HG03565 (cell line): ENCODE measurements at regions not wholly inside any gene's neighbourhood (a gene's known extent, or its start where the extent isn't known, plus 50 kb on each side); places are given as distances from the start of the nearest gene placed in this dataset.
"Not testable (repeated sequence)": the region's sequence is repeated elsewhere in the genome, so short reads cannot be mapped to it uniquely, and the experiment has no call there.

ENCODE experiments used
- ATAC-seq: cut with Tn5 transposase; IDR thresholded peaks from one replicate; pipeline ENCODE4 v1.9.1; 2021; ENCODE audit warnings: mild to moderate bottlenecking, moderate library complexity; ENCODE audit not compliant: unreplicated experiment

- no peak for ATAC-seq
Observed at GRCh38 chr2:210860276-210860675, 303.9 kb downstream of the CPS1 start.

- ATAC-seq = no peak
Observed at GRCh38 chr2:210861038-210861665, 304.8 kb downstream of the CPS1 start.

GRCh38 chr2:210862283-210863065 lies 306.1 kb downstream of the CPS1 start:
- no peak for ATAC-seq

DNA sequence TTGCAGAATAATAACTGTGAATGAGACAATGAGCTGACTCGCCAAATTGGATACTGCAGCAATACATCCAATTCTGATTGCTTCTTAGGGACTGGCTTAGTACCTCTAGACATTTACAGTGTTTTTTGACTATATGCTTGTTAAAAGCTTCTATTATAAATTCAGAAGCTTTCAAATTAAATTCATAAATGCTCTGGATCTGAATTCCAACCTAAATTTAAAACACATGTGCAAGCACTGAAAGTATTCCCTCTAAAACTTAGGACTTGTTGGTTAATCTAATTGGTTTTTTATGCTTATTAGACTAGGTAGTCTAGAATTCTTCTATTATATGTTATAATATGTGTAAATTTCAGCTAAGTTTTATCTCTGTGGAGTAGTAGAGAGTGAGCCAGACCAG lies 306.9 kb downstream of the CPS1 start:
- no peak for ATAC-seq

- not testable (repeated sequence) for ATAC-seq
Observed at GRCh38 chr2:210871566-210871965, 315.2 kb downstream of the CPS1 start.

GRCh38 chr2:210873631-210874030 lies 317.2 kb downstream of the CPS1 start:
- no peak for ATAC-seq

DNA sequence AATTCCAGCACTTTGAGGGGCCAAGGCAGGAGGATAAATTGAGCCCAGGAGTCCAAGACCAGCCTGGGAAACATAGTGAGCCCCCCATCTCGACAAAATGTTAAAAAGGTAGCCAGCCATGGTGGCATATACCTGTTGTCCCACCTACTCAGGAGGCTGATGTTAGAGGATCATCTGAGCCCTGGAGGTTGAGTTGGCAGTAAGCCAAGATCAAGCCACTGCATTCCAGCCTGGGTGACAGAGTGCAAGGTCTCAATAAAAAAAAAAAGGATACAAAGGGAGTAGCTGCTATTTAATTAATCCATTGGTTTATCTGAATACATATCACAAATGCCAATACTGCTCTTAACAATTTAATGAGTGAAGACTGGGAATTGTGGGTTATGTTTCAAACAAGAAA lies 327.8 kb downstream of the CPS1 start:
- ATAC-seq = no peak

GRCh38 chr2:210888035-210888434 lies 331.6 kb downstream of the CPS1 start:
- ATAC-seq = no peak

GRCh38 chr2:210895132-210895531 lies 338.7 kb downstream of the CPS1 start:
- no peak for ATAC-seq

- no peak for ATAC-seq
Observed at GRCh38 chr2:210899131-210899530, 342.7 kb downstream of the CPS1 start.

DNA sequence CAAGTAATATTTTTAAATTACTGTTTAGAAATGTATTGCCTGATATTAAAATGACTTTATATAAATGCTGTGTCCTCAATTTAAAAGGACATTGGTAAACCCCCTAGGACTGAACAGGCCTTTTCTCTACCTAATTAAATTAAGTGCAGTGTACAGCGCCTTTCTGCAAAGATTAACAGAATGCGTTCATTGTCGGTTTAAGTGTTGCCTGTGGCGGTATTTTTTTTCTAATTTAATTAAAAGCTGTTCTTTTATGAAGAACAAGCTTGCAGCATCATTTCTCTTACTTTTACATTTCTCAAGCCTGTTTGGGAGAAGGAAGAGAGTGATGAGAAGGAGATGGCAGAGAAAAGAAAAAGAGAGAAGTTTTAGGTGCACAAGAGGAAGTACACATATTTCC lies 344.9 kb downstream of the CPS1 start:
- no peak for ATAC-seq

DNA sequence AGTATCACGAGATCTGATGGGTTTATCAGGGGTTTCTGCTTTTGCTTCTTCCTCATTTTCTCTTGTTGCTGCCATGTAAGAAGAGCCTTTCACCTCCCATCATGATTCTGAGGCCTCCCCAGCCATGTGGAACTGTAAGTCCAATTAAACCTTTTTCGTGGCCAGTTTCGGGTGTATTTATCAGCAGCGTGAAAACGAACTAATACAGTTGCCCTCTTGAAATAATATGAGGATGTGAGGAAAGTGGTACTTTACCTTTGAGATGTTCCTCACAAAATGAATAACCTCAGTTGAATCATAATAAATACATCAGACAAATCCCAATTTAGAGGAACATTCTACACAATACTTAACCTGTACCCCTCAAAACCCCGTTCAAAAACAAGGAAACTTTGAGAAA lies 356.4 kb downstream of the CPS1 start:
- no peak for ATAC-seq

GRCh38 chr2:210913461-210913860 lies 357.1 kb downstream of the CPS1 start:
- ATAC-seq = no peak

- no peak for ATAC-seq
Observed at GRCh38 chr2:210915912-210916311, 359.5 kb downstream of the CPS1 start.

- ATAC-seq = no peak
Observed at GRCh38 chr2:210917465-210917864, 361.1 kb downstream of the CPS1 start.

- no peak for ATAC-seq
Observed at GRCh38 chr2:210919128-210919527, 362.7 kb downstream of the CPS1 start.

- ATAC-seq = no peak
Observed at GRCh38 chr2:210922419-210922818, 366.0 kb downstream of the CPS1 start.

GRCh38 chr2:210928714-210929113 lies 372.3 kb downstream of the CPS1 start:
- no peak for ATAC-seq

- no peak for ATAC-seq
Observed at GRCh38 chr2:210938228-210938627, 381.8 kb downstream of the CPS1 start.

DNA sequence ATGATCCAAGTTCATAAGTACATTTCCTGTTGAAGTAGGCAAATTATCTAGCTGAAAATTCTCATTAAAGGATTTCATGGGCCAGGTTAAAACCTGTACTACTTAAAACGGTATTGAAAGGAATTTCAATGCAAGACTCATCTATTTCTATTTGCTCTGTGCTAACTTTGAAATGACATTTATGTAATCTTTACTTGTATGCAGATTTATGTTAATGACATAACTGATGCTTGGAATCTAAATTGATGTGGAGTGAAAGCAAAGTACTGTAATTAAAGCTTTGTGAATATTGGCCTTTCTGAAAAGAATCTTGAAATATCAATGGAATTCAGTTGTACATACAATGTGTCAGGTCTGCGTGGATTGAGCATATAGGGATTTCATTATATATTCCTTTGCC lies 390.0 kb downstream of the CPS1 start:
- ATAC-seq = no peak

DNA sequence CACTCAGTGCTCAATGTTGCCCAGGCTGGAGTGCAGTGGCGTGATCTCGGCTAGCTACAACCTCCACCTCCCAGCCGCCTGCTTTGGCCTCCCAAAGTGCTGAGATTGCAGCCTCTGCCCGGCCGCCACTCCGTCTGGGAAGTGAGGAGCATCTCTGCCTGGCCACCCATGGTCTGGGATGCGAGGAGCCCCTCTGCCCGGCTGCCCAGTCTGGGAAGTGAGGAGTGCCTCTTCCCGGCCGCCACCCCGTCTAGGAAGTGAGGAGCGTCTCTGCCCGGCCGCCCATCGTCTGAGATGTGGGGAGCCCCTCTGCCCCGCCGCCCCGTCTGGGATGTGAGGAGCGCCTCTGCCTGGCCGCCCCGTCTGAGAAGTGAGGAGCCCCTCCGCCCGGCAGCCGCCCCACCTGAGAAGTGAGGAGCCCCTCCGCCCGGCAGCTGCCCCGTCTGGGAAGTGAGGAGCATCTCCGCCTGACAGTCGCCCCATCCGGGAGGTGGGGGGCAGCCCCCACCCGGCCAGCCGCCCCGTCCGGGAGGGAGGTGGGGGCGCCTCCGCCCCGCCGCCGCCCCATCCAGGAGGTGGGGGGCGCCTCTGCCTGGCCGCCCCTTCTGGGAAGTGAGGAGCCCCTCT lies 394.1 kb downstream of the CPS1 start:
- ATAC-seq = not testable (repeated sequence)

DNA sequence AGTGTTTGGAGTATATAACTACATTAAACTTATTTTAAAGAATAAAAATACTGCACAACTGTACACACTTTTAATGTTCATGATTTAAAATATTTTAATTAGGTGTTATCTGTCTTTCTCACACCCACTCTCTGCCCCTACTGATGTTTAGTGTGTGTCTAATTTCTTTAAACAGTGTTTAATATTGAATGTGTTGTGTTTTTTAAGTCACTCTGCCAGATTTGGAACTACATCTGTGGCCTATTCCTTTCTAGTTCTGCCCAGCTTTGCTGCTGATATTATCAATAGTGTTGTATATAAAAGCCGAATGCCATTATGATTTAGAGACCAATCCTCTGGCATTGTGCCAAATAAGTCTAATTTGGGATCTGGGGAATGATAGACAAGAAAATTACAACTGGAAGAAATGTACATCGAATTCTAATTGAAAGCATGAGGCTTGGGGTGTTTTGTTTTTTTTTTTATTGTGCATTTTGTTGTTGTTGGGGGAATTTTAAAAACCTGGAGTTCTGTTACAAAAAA lies 398.0 kb downstream of the CPS1 start:
- ATAC-seq = no peak
